Prostate gland (tissue), 2 donors: ENCODE measurements at regions not wholly inside any gene's neighbourhood (a gene's known extent, or its start where the extent isn't known, plus 50 kb on each side); places are given as distances from the start of the nearest gene placed in this dataset.

ENCODE experiments used
- DNase-seq: peaks from one replicate; pipeline ENCODE4 v3.0.0-alpha.2; 2019; ENCODE audit warnings: low spot score
- H3K27ac ChIP-seq, 2 donors: fragments of 200-600 bp; sonication (generic); 2 replicates each; pipeline ENCODE4 v1.5.1; 2017 to 2019
- H3K27me3 ChIP-seq: fragments of 200-600 bp; sonication (generic); replicated peaks from 2 replicates; pipeline ENCODE4 v1.5.1; 2019; ENCODE audit not compliant: insufficient read depth
- H3K36me3 ChIP-seq, 2 donors: fragments of 200-600 bp; sonication (generic); 1 replicate in 1 of 2; 2 replicates in 1 of 2; pipeline versions ENCODE4 v1.5.1 to v1.8.1; 2017 to 2019
- H3K4me1 ChIP-seq: fragments of 200-600 bp; sonication (generic); replicated peaks from 2 replicates; pipeline ENCODE4 v1.5.1; 2019
- H3K4me3 ChIP-seq, 2 donors: fragments of 200-600 bp; sonication (generic); 2 replicates each; pipeline ENCODE4 v1.5.1; 2017 to 2019
- H3K9me3 ChIP-seq: fragments of 200-600 bp; sonication (generic); 2 replicates; pipeline ENCODE4 v1.5.1; 2017
- POLR2A ChIP-seq: fragments of 450-650 bp; IDR thresholded peaks from one replicate; pipeline ENCODE4 v1.6.1; 2016; ENCODE audit warnings: antibody characterized with exemption, mild to moderate bottlenecking
- POLR2AphosphoS5 ChIP-seq: sonication (generic); formaldehyde crosslinking; IDR thresholded peaks from one replicate; pipeline ENCODE4 v1.6.1; 2017; ENCODE audit warnings: antibody characterized with exemption
- WGBS: methylation state at CpG from one replicate; pipeline ENCODE4 v1.1.5; 2018; 5-methylcytosine and 5-hydroxymethylcytosine counted together
- intact Hi-C: fragments of 100-400 bp; cut with DNase I; formaldehyde crosslinking; loops from one replicate; pipeline ENCODE4 v1.14.2; 2022
- TF ChIP-seq, protein P1 (sequence below), 4 experiments: fragments of 200-600 bp in 2 of 4; fragments of 450-650 bp in 2 of 4; sonication (generic) in 2 of 4; IDR thresholded peaks; 1 replicate in 3 of 4; 2 replicates in 1 of 4; pipeline ENCODE4 v1.5.1; 2016 to 2019; ENCODE audit warnings: antibody characterized with exemption in 4 of 4, mild to moderate bottlenecking in 2 of 4, moderate library complexity in 2 of 4

DNA sequence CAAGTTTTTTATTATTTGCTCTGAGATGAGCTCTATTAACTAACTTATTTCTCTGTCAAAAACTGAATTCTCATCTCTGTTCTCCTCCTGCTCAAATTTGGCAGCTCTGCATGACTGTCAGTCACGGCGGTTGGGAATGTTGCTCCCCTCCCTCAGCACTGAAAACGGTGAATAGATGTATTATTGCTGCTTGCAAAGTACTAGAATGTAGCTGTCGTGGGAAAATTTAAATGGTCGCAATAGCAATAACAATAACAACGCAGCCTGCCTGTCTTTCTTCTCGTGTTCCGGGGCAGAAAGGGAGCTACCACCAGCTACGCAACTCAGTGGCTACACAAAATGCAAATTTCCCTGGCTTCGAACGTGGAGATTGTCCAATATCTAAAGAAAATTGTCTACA, 125.6 kb upstream of the FRY start:
- Histone ChIP-seq H3K27ac (no peak overlapping the region), H3K36me3 (no peaks in the 10 kb centered on the region), H3K9me3 (no peaks in the 10 kb centered on the region), H3K4me1 (no peaks in the 10 kb centered on the region), H3K27me3 (no peaks in the 10 kb centered on the region), H3K4me3 (no peak overlapping the region)
- TF ChIP-seq POLR2AphosphoS5 (no peak), POLR2A (no peak)
- TF ChIP-seq, protein P1, sequence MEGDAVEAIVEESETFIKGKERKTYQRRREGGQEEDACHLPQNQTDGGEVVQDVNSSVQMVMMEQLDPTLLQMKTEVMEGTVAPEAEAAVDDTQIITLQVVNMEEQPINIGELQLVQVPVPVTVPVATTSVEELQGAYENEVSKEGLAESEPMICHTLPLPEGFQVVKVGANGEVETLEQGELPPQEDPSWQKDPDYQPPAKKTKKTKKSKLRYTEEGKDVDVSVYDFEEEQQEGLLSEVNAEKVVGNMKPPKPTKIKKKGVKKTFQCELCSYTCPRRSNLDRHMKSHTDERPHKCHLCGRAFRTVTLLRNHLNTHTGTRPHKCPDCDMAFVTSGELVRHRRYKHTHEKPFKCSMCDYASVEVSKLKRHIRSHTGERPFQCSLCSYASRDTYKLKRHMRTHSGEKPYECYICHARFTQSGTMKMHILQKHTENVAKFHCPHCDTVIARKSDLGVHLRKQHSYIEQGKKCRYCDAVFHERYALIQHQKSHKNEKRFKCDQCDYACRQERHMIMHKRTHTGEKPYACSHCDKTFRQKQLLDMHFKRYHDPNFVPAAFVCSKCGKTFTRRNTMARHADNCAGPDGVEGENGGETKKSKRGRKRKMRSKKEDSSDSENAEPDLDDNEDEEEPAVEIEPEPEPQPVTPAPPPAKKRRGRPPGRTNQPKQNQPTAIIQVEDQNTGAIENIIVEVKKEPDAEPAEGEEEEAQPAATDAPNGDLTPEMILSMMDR (IDR thresholded peaks at IDR 0.05) = no peak
- DNase-seq = no peak
- intact Hi-C loops = loop anchor here (5.0 to 10.0 kb wide), 2 partner anchors 406 to 679 kb away; partner anchors contain the start of gene PDS5B
- 41% methylated on average over 11 of the region's 11 CpGs for WGBS

DNA sequence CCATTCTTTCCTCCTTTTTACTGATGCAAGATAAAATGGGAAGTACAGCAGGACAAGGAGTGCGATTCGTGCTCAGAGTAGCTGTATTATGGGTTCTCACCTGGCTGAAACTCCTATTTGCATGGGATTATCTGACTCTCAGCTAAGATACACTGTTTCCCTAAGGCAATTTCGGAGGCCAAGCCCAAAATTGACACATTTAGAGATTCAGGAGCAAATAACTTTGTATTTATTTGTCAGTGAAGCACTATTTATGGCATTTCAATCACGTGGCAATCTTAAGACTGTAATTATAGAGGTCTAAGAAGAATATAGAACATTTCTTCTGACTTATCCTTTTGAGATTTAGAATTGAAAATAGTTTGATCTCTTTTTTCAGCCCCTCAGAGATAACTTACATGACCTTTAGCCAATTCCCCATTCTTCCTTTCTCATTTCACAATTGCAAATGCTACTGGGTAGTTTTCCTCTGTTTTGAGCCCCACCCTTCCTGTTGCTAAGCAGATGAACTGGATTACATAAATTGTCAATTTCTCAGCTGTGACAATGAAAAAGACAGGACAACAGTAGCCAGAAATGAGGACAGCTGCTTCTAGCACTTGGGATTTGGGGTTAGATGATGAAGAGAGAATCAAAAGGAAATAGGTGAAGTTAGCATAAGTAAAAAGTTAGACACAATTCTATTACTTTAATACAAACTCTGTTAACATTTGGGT, 122.7 kb upstream of the FRY start:
- 73% methylated on average over 4 of the region's 4 CpGs for WGBS
- no peaks in the 10 kb centered on the region for H3K36me3 ChIP-seq
- no peaks in the 10 kb centered on the region for H3K4me1 ChIP-seq
- intact Hi-C loops = loop anchor here (5.0 to 10.0 kb wide), 2 partner anchors 403 to 676 kb away; partner anchors contain the start of gene PDS5B
- no peaks in the 10 kb centered on the region for H3K9me3 ChIP-seq
- H3K27me3 ChIP-seq = no peaks in the 10 kb centered on the region
- TF ChIP-seq POLR2A (no peak), POLR2AphosphoS5 (no peak)
- TF ChIP-seq, protein P1 (IDR thresholded peaks at IDR 0.05) = no peak
- H3K27ac ChIP-seq = no peak overlapping the region
- no peak overlapping the region for H3K4me3 ChIP-seq
- DNase-seq = no peak

DNA sequence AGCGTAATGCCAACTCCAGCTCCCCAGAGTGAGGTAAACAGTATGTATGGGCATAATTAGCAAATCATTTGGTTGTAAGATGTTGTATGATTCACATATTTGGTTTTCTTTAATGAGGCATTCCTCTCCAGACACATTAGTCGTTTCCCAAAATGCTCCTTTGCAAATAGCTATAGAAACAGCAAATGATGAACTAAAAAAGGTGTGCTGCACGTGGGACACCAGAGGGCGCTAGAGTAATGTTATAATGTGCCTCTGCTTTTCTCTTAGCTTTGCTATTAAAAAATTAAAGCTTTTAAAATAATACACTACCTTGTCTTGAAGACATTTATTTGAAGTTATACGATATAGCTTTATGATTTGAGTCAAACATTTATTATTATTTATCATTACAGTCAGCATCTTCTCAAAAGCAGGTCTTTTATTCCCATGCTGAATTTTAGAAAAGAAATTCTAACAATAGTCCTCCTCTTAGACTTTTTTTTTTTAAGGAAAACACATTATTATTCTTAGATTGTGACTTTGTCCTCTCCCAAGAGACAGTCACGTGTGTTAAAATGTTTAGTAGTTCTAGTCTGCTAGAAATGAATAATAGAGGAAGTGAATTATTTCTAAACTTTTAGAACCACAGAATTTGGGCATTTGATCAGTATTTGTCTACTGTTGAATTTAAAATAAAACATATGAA, 121.6 kb upstream of the FRY start:
- peak; percentile 47 for DNase-seq
- Histone ChIP-seq H3K4me3 (no peak overlapping the region), H3K4me1 (no peaks in the 10 kb centered on the region), H3K9me3 (no peaks in the 10 kb centered on the region), H3K27me3 (no peaks in the 10 kb centered on the region), H3K36me3 (no peaks in the 10 kb centered on the region), H3K27ac (no peak overlapping the region)
- intact Hi-C loops = loop anchor here (5.0 to 10.0 kb wide), 3 partner anchors 102 to 675 kb away; partner anchors contain the start of gene PDS5B
- TF ChIP-seq POLR2AphosphoS5 (no peak), POLR2A (no peak)
- TF ChIP-seq, protein P1 (IDR thresholded peaks at IDR 0.05) = peak; percentile 67 to 88 (median 84)
- 15% methylated on average over 6 of the region's 6 CpGs for WGBS

DNA sequence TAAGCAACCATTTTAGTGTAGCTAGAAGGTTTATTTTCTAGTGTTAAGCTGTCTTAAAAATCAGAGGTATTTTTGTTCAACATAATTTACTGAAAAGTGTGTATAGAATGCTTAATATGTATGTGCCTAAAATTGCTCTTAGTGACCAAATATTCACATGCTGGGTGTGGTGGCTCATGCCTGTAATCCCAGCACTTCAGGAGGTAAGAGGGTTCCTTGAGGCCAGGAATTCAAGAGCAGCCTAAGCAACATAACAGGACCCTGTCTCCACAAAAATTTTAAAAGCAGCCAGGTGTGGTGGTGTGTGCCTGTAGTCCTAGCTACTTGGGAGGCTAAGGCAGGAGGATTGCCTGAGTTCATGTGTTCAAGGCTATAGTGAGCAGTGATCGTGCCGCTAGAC, 120.9 kb upstream of the FRY start:
- no peaks in the 10 kb centered on the region for H3K9me3 ChIP-seq
- no peaks in the 10 kb centered on the region for H3K4me1 ChIP-seq
- intact Hi-C loops = loop anchor here (5.0 kb wide), 1 partner anchor 102 kb away; no protein-coding TSS in a partner anchor
- H3K36me3 ChIP-seq = no peaks in the 10 kb centered on the region
- no peak overlapping the region for H3K27ac ChIP-seq
- 93% methylated on average over 2 of the region's 2 CpGs for WGBS
- no peak for TF ChIP-seq POLR2A
- TF ChIP-seq, protein P1 (IDR thresholded peaks at IDR 0.05) = no peak
- TF ChIP-seq POLR2AphosphoS5 = no peak
- H3K27me3 ChIP-seq = no peaks in the 10 kb centered on the region
- no peak overlapping the region for H3K4me3 ChIP-seq
- no peak for DNase-seq
